ENCODE measurements at regions not wholly inside any gene's neighbourhood (a gene's known extent, or its start where the extent isn't known, plus 50 kb on each side); places are given as distances from the start of the nearest gene placed in this dataset.

DNA sequence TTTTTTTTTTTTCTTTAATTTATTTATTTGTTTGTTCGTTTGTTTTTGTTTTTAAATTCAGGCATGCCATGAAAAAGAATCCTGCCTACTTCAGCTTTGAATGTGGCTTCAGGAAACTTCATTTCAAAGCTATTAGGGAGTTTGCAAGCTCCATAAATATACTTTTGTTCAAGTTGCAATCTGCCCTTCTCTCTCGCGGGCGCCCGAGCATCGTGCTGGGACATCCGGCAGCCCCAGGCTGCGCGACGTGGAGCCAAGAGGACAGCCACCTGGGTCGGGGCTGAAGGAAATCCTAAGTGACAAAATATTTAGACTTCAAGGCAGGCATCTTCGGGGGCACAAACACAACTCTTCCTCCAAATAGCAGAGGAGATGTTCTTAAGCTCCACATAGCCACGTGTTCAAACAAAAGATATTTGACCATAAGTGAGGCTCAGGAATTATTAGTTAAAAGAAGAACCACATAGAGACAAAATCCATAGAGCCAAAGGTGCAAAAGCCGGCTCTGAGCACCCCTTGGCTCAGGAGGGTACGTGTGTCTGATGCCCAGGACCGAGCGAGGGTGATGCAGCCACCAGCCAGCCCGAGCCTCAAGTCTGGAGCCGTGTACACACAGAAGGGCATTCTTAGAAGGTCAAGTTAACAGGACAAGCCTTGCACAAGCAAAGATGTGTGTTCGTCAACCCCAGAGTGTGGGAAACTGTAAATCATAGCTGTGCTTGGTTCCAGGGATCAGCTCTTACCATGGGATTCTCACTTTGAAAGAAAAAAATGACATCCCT, 256.5 kb upstream of the SALL3 start:
- no peak for DNase-seq (ENCODE audit: low read depth in 2 of 2)

GRCh38 chr18:78724214-78724914, 255.3 kb upstream of the SALL3 start:
- DNase-seq (ENCODE audit: low read depth in 2 of 2): no peak

GRCh38 chr18:78725426-78725825, 254.2 kb upstream of the SALL3 start:
- DNase-seq (ENCODE audit: low read depth in 2 of 2): no peak

GRCh38 chr18:78726326-78727056, 253.1 kb upstream of the SALL3 start:
- no peak for DNase-seq (ENCODE audit: low read depth in 2 of 2)

- DNase-seq (ENCODE audit: low read depth in 2 of 2): no peak
Measured at GRCh38 chr18:78727057-78727739, 252.4 kb upstream of the SALL3 start.

- no peak for DNase-seq (ENCODE audit: low read depth in 2 of 2)
Measured at GRCh38 chr18:78727877-78728783, 251.5 kb upstream of the SALL3 start.

- no peak for DNase-seq (ENCODE audit: low read depth in 2 of 2)
Measured at GRCh38 chr18:78728784-78729467, 250.7 kb upstream of the SALL3 start.

DNA sequence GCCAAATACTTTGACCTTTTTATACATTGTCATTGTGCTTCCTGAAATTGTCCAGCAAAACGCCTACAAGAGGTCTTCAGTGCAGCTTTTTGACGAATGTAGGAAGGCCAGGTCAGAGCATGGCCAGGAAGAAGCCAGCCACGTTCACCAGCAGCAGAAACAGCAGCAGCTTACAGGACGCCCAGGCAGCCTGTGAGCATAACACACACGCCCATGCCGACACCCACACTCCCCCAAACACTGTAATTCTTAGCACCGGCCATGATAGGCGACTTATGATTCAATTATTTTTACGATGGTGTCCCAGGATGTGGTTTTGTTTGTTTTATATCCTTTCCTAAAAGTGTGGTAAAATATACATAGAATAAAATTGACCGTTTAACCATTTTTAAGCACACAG, 249.1 kb upstream of the SALL3 start:
- DNase-seq (ENCODE audit: low read depth in 2 of 2): no peak

GRCh38 chr18:78731016-78731397, 248.6 kb upstream of the SALL3 start:
- no peak for DNase-seq (ENCODE audit: low read depth in 2 of 2)

GRCh38 chr18:78731398-78732032, 248.1 kb upstream of the SALL3 start:
- no peak for DNase-seq (ENCODE audit: low read depth in 2 of 2)

GRCh38 chr18:78732273-78733210, 247.1 kb upstream of the SALL3 start:
- no peak for DNase-seq (ENCODE audit: low read depth in 2 of 2)

GRCh38 chr18:78733762-78734613, 245.6 kb upstream of the SALL3 start:
- no peak for DNase-seq (ENCODE audit: low read depth in 2 of 2)

DNA sequence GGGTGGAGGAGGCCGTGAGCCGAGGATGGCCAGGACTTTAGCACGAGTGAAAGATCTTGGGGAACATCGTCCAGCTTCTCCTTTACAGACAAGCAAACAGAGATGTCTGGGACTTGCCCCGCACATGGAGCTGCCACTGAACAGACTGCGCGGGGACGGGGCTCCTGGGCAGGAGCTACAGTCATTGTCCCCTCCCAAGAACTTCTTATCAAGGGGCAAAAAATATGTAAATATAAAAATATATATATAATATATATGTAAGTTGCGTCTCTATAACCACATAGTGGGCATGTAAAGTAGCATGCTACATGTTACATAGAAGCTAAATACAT, 245.0 kb upstream of the SALL3 start:
- DNase-seq (ENCODE audit: low read depth in 2 of 2): no peak

GRCh38 chr18:78735131-78736014, 244.2 kb upstream of the SALL3 start:
- DNase-seq (ENCODE audit: low read depth in 2 of 2): no peak

GRCh38 chr18:78736015-78736690, 243.5 kb upstream of the SALL3 start:
- DNase-seq (ENCODE audit: low read depth in 2 of 2): no peak

Measured in activated CD4-positive, alpha-beta T cell treated with anti-CD3 and anti-CD28 coated beads for 24 hours (primary cell).